ENCODE measurements at regions not wholly inside any gene's neighbourhood (a gene's known extent, or its start where the extent isn't known, plus 50 kb on each side); places are given as distances from the start of the nearest gene placed in this dataset.

DNA sequence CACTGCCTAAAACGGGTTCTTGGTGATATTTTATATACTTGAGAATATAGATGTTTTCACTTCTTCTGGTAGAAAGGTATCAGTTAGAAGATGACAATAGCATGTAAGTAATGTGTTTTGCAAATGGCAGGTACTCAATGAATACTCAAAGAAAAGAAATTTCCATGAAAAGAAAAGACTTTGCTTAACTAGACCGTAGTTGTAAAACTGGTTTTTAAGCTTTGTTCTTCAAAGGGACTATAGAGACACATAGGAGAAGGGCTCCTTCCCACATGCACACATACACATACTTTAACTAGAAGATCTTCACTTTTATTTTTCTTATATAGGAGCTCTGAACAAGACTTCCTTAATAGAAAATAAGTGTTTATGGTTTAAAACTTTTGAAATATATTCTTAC lies 215.3 kb upstream of the RND3 start:
- H3K36me3 ChIP-seq: no peaks in the 10 kb centered on the region
- no peaks in the 10 kb centered on the region for H3K27me3 ChIP-seq
- no peak for DNase-seq (ENCODE audit: extremely low spot score)
- no peak overlapping the region for H3K27ac ChIP-seq (replicated peaks in 1 of 4)
- TF ChIP-seq EP300 (IDR thresholded peaks at IDR 0.05) (no peak), POLR2A (IDR thresholded peaks at IDR 0.05; ENCODE audit: low read depth) (no peak), POLR2AphosphoS5 (IDR thresholded peaks at IDR 0.05) (no peak)
- TF ChIP-seq, protein P1, sequence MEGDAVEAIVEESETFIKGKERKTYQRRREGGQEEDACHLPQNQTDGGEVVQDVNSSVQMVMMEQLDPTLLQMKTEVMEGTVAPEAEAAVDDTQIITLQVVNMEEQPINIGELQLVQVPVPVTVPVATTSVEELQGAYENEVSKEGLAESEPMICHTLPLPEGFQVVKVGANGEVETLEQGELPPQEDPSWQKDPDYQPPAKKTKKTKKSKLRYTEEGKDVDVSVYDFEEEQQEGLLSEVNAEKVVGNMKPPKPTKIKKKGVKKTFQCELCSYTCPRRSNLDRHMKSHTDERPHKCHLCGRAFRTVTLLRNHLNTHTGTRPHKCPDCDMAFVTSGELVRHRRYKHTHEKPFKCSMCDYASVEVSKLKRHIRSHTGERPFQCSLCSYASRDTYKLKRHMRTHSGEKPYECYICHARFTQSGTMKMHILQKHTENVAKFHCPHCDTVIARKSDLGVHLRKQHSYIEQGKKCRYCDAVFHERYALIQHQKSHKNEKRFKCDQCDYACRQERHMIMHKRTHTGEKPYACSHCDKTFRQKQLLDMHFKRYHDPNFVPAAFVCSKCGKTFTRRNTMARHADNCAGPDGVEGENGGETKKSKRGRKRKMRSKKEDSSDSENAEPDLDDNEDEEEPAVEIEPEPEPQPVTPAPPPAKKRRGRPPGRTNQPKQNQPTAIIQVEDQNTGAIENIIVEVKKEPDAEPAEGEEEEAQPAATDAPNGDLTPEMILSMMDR (IDR thresholded peaks at IDR 0.05): no peak
- 88% methylated on average over 2 of the region's 2 CpGs for WGBS
- peaks cover 0 to 11% (median 7%) of the 10 kb centered on the region in 4 donors for H3K4me1 ChIP-seq
- H3K4me3 ChIP-seq: no peak overlapping the region
- H3K9me3 ChIP-seq: no peaks in the 10 kb centered on the region
- intact Hi-C loops (cut with DNase I): no loop called here

DNA sequence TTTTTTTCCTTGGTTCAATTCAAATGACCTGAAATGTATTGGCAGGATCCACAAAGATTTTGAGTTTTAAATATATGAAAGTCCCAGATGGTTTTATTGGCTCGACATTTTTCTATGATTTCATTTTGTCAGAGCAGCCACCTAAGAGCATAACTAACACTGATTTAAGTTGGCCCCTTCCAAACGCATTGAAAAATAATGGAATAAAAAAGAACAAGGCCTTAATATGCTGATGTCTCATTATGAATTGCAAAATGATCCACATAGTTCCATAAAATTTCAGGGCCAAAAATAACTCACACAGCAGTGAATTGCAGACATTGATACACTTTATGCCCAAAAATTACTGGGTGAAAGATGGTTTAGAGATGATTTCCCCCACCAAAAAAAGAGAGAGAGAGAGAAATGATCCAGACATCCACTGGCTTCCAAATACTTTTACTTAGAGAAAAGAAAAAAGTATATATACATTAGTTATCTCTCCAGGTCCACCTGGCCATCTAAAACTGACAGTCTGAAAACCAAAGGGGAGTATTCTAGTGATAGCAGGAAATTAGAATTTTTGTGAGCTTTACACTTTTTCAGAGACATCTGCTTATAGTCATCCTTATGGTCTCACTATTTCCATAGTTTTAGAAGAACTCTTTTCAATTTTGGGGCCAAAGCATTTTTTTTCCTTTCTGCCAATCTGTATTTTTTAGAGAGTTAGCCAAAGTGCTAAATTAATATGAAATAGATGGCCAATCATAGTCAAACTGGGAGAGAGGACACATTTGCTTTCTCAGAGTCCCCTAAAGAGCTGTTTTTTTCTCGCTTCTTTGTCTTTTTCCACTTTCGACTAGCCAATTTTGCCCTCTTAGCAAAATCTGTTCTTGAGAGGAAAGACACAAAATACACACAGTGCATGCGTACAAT lies 213.5 kb upstream of the RND3 start:
- no peak overlapping the region for H3K27ac ChIP-seq (replicated peaks in 1 of 4)
- no peaks in the 10 kb centered on the region for H3K27me3 ChIP-seq
- DNase-seq (ENCODE audit: extremely low spot score): no peak
- intact Hi-C loops (cut with DNase I): no loop called here
- TF ChIP-seq, protein P1 (IDR thresholded peaks at IDR 0.05): no peak
- TF ChIP-seq EP300 (IDR thresholded peaks at IDR 0.05) (no peak), POLR2AphosphoS5 (IDR thresholded peaks at IDR 0.05) (no peak), POLR2A (IDR thresholded peaks at IDR 0.05; ENCODE audit: low read depth) (no peak)
- H3K36me3 ChIP-seq: no peaks in the 10 kb centered on the region
- no peaks in the 10 kb centered on the region for H3K9me3 ChIP-seq
- 77% methylated on average over 5 of the region's 5 CpGs for WGBS
- peaks cover 0 to 11% (median 6%) of the 10 kb centered on the region in 4 donors for H3K4me1 ChIP-seq
- no peak overlapping the region for H3K4me3 ChIP-seq

DNA sequence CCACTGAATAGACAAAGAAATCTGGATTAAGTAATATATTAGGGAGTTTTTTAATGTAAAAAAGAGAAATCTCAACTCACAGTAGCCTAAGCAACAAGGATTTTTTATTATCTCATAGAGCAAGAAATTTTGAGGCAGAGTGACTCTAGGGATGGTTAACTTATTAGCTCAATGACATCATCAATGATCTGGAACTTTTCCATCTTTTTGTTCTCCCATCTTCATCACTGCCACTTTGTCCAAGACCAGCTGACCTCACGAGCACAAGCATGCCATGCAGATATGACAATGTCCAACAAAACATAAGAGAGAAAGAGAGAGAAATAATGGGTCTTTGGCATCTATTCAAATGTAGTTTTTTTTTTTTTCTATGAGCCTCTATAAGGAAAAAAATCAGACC lies 211.8 kb upstream of the RND3 start:
- peaks cover 0 to 4% (median 0%) of the 10 kb centered on the region in 4 donors for H3K4me1 ChIP-seq
- no peaks in the 10 kb centered on the region for H3K27me3 ChIP-seq
- H3K36me3 ChIP-seq: no peaks in the 10 kb centered on the region
- DNase-seq (ENCODE audit: extremely low spot score): no peak
- H3K9me3 ChIP-seq: no peaks in the 10 kb centered on the region
- WGBS: 59% methylated on average over 1 of the region's 1 CpG
- TF ChIP-seq EP300 (IDR thresholded peaks at IDR 0.05) (no peak), POLR2A (IDR thresholded peaks at IDR 0.05; ENCODE audit: low read depth) (no peak)
- TF ChIP-seq, protein P1 (IDR thresholded peaks at IDR 0.05): no peak
- H3K4me3 ChIP-seq: no peak overlapping the region
- intact Hi-C loops (cut with DNase I): no loop called here
- H3K27ac ChIP-seq (replicated peaks in 1 of 4): peak overlapping the region in 1 of 4 donors; percentile 31

DNA sequence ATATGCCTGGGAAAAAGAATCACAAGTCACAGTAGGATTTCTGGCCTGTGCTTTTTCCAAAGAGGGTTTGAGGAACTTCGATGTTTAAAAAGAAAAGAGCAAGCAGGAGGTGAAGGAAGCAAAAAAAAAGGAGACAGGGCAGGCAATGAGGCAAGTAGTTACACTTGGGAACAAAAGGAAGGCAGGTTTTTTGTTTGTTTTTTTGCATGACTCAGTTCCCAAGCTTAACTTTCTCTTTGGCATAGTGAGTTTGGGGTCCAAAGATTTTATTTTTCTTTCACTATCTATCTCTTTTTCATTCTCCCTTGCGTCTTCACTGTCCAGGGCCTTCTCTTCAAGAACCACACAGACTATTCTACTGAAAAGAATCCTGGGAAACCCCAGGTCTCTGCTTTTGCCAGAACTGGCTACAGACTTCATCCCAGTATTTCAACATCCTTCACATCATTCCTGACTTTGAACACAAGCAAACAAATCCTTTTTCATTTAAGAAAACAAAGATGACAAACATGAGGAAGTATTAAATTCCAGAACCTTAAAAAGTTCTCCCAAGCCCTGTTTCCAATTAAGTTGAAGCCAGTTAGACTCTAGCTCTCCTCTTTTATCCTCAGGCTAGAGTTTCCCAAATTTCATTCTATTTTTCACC lies 210.7 kb upstream of the RND3 start:
- H3K27ac ChIP-seq (replicated peaks in 1 of 4): peak overlapping the region in 2 of 4 donors; percentile 6 to 64
- H3K9me3 ChIP-seq: no peaks in the 10 kb centered on the region
- H3K36me3 ChIP-seq: no peaks in the 10 kb centered on the region
- H3K4me3 ChIP-seq: no peak overlapping the region
- H3K4me1 ChIP-seq: peaks cover 0 to 4% (median 0%) of the 10 kb centered on the region in 4 donors
- H3K27me3 ChIP-seq: no peaks in the 10 kb centered on the region
- intact Hi-C loops (cut with DNase I): no loop called here
- no peak for DNase-seq (ENCODE audit: extremely low spot score)
- 73% methylated on average over 2 of the region's 2 CpGs for WGBS
- TF ChIP-seq EP300 (IDR thresholded peaks at IDR 0.05) (no peak), POLR2AphosphoS5 (IDR thresholded peaks at IDR 0.05) (no peak), POLR2A (IDR thresholded peaks at IDR 0.05; ENCODE audit: low read depth) (no peak)
- TF ChIP-seq, protein P1 (IDR thresholded peaks at IDR 0.05): no peak

All from esophagus muscularis mucosa (tissue), 4 donors.